ENCODE measurements at regions not wholly inside any gene's neighbourhood (a gene's known extent, or its start where the extent isn't known, plus 50 kb on each side); places are given as distances from the start of the nearest gene placed in this dataset.

GRCh38 chr6:40325041-40325440 lies 262.1 kb downstream of the LRFN2 start:
- TF ChIP-seq CTCF (IDR thresholded peaks at IDR 0.05; ENCODE audit: low read length, missing control alignments), result no peak
- no peak for DNase-seq (ENCODE audit: low read depth)

DNA sequence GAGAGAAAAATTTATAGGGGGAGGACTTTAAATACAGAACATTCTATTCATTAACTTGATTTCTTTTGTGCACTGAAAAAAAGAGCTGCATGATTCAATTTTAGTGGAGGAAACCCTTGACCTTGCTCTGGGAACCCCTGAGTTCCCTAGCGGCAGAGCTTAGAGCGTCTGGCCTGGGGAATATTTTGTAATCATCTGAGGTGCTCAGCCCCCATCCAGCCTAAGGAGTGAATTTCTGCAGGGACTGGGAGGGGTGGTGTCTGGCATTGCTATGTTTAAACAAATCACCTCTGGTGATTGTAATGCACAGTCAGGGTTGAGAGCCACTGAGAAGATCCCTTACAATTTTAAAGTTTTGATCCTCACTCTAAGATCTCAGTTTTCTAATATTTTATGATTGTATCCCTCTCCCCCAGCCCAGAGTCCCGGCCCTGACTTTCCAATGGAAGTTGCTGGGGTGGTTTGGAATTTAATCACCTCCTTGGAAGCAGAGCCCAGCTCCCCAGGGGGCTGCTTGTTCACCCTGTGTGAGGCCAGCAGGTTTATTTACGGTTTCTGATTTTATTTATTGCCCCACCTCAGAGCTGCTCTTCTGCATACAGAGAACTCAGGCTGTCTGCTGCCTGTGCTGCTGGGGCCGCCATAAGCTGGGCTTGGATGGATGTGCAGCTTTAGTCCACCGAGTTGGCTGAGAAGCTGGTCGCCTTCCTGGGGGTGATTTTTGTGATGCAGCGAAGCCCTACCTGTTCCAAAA lies 263.1 kb downstream of the LRFN2 start:
- DNase-seq (ENCODE audit: low read depth), result no peak
- no peak overlapping the region for H3K4me3 ChIP-seq (replicated peaks; ENCODE audit: low read depth, low read length)
- no peak for TF ChIP-seq CTCF (IDR thresholded peaks at IDR 0.05; ENCODE audit: low read length, missing control alignments)

More at GRCh38 chr6:40325041-40325440, 262.1 kb downstream of the LRFN2 start:
- no peak overlapping the region for H3K4me3 ChIP-seq (replicated peaks; ENCODE audit: low read depth, low read length)

GRCh38 chr6:40322336-40322735 lies 264.8 kb downstream of the LRFN2 start:
- H3K4me3 ChIP-seq (replicated peaks; ENCODE audit: low read depth, low read length), result no peak overlapping the region
- no peak for TF ChIP-seq CTCF (IDR thresholded peaks at IDR 0.05; ENCODE audit: low read length, missing control alignments)
- no peak for DNase-seq (ENCODE audit: low read depth)

- DNase-seq (ENCODE audit: low read depth), result no peak
- no peak overlapping the region for H3K4me3 ChIP-seq (replicated peaks; ENCODE audit: low read depth, low read length)
- TF ChIP-seq CTCF (IDR thresholded peaks at IDR 0.05; ENCODE audit: low read length, missing control alignments), result no peak
Measured at GRCh38 chr6:40321616-40322015, 265.5 kb downstream of the LRFN2 start.

GRCh38 chr6:40320947-40321346 lies 266.2 kb downstream of the LRFN2 start:
- DNase-seq (ENCODE audit: low read depth), result no peak
- TF ChIP-seq CTCF (IDR thresholded peaks at IDR 0.05; ENCODE audit: low read length, missing control alignments), result no peak

GRCh38 chr6:40320441-40320840 lies 266.7 kb downstream of the LRFN2 start:
- no peak for TF ChIP-seq CTCF (IDR thresholded peaks at IDR 0.05; ENCODE audit: low read length, missing control alignments)

More at GRCh38 chr6:40320947-40321346, 266.2 kb downstream of the LRFN2 start:
- H3K4me3 ChIP-seq (replicated peaks; ENCODE audit: low read depth, low read length), result no peak overlapping the region

GRCh38 chr6:40319124-40319523 lies 268.0 kb downstream of the LRFN2 start:
- no peak for DNase-seq (ENCODE audit: low read depth)
- no peak for TF ChIP-seq CTCF (IDR thresholded peaks at IDR 0.05; ENCODE audit: low read length, missing control alignments)
- no peak overlapping the region for H3K4me3 ChIP-seq (replicated peaks; ENCODE audit: low read depth, low read length)

More at GRCh38 chr6:40320441-40320840, 266.7 kb downstream of the LRFN2 start:
- H3K4me3 ChIP-seq (replicated peaks; ENCODE audit: low read depth, low read length), result no peak overlapping the region
- no peak for DNase-seq (ENCODE audit: low read depth)
